ENCODE measurements at regions not wholly inside any gene's neighbourhood (a gene's known extent, or its start where the extent isn't known, plus 50 kb on each side); places are given as distances from the start of the nearest gene placed in this dataset.

- no peak for TF ChIP-seq CTCF (IDR thresholded peaks at IDR 0.05; ENCODE audit: insufficient read depth, low read length)
- no peak for TF ChIP-seq GABPA (IDR thresholded peaks at IDR 0.05; ENCODE audit: low read depth)
- TF ChIP-seq POLR2AphosphoS5 (IDR thresholded peaks at IDR 0.05; ENCODE audit: low read depth): no peak
- TF ChIP-seq, protein P1, sequence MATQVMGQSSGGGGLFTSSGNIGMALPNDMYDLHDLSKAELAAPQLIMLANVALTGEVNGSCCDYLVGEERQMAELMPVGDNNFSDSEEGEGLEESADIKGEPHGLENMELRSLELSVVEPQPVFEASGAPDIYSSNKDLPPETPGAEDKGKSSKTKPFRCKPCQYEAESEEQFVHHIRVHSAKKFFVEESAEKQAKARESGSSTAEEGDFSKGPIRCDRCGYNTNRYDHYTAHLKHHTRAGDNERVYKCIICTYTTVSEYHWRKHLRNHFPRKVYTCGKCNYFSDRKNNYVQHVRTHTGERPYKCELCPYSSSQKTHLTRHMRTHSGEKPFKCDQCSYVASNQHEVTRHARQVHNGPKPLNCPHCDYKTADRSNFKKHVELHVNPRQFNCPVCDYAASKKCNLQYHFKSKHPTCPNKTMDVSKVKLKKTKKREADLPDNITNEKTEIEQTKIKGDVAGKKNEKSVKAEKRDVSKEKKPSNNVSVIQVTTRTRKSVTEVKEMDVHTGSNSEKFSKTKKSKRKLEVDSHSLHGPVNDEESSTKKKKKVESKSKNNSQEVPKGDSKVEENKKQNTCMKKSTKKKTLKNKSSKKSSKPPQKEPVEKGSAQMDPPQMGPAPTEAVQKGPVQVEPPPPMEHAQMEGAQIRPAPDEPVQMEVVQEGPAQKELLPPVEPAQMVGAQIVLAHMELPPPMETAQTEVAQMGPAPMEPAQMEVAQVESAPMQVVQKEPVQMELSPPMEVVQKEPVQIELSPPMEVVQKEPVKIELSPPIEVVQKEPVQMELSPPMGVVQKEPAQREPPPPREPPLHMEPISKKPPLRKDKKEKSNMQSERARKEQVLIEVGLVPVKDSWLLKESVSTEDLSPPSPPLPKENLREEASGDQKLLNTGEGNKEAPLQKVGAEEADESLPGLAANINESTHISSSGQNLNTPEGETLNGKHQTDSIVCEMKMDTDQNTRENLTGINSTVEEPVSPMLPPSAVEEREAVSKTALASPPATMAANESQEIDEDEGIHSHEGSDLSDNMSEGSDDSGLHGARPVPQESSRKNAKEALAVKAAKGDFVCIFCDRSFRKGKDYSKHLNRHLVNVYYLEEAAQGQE (IDR thresholded peaks at IDR 0.05; ENCODE audit: insufficient replicate concordance, low read depth): no peak
- TF ChIP-seq SPI1 (IDR thresholded peaks at IDR 0.05; ENCODE audit: borderline replicate concordance, low read depth): no peak
Observed at GRCh38 chr6:14243597-14243996, 126.0 kb downstream of the CD83 start.

Data from HL-60 (cell line).